ENCODE measurements at regions not wholly inside any gene's neighbourhood (a gene's known extent, or its start where the extent isn't known, plus 50 kb on each side); places are given as distances from the start of the nearest gene placed in this dataset.

GRCh38 chr12:19614601-19615383, 175.5 kb downstream of the AEBP2 start:
- no peak for TF ChIP-seq CTCF (IDR thresholded peaks at IDR 0.05)
- TF ChIP-seq POLR2AphosphoS5 (IDR thresholded peaks at IDR 0.05; ENCODE audit: insufficient read depth in 1 of 2, low read depth in 1 of 2), result no peak
- no peak for TF ChIP-seq POLR2A (IDR thresholded peaks at IDR 0.05)
- intact Hi-C loops (cut with DNase I), result no loop called here
- DNase-seq (ENCODE audit: extremely low spot score in 2 of 2), result no peak
- Histone ChIP-seq H3K9me3 (no peaks in the 10 kb centered on the region), H3K27ac (no peak overlapping the region), H3K4me3 (no peak overlapping the region), H3K27me3 (no peaks in the 10 kb centered on the region), H3K36me3 (no peaks in the 10 kb centered on the region), H3K4me1 (peaks cover 4% of the 10 kb centered on the region)

- Histone ChIP-seq H3K4me3 (no peak overlapping the region), H3K27me3 (no peaks in the 10 kb centered on the region), H3K4me1 (peaks cover 4% of the 10 kb centered on the region), H3K27ac (no peak overlapping the region), H3K9me3 (no peaks in the 10 kb centered on the region), H3K36me3 (no peaks in the 10 kb centered on the region)
- no peak for TF ChIP-seq CTCF (IDR thresholded peaks at IDR 0.05)
- TF ChIP-seq POLR2A (IDR thresholded peaks at IDR 0.05), result no peak
- TF ChIP-seq POLR2AphosphoS5 (IDR thresholded peaks at IDR 0.05; ENCODE audit: insufficient read depth in 1 of 2, low read depth in 1 of 2), result no peak
- no peak for DNase-seq (ENCODE audit: extremely low spot score in 2 of 2)
- intact Hi-C loops (cut with DNase I), result no loop called here
Measured at GRCh38 chr12:19615384-19615725, 176.1 kb downstream of the AEBP2 start.

- no peak overlapping the region for H3K27ac ChIP-seq
- intact Hi-C loops (cut with DNase I), result no loop called here
- no peaks in the 10 kb centered on the region for H3K36me3 ChIP-seq
- peaks cover 4% of the 10 kb centered on the region for H3K4me1 ChIP-seq
- H3K9me3 ChIP-seq, result no peaks in the 10 kb centered on the region
- no peak overlapping the region for H3K4me3 ChIP-seq
- TF ChIP-seq POLR2AphosphoS5 (IDR thresholded peaks at IDR 0.05; ENCODE audit: insufficient read depth in 1 of 2, low read depth in 1 of 2) (no peak), POLR2A (IDR thresholded peaks at IDR 0.05) (no peak), CTCF (IDR thresholded peaks at IDR 0.05) (no peak)
- no peak for DNase-seq (ENCODE audit: extremely low spot score in 2 of 2)
- no peaks in the 10 kb centered on the region for H3K27me3 ChIP-seq
Measured at GRCh38 chr12:19616781-19617180, 177.5 kb downstream of the AEBP2 start.

- Histone ChIP-seq H3K36me3 (no peaks in the 10 kb centered on the region), H3K4me3 (no peak overlapping the region), H3K27me3 (no peaks in the 10 kb centered on the region), H3K9me3 (no peaks in the 10 kb centered on the region), H3K4me1 (peaks cover 4% of the 10 kb centered on the region), H3K27ac (no peak overlapping the region)
- TF ChIP-seq CTCF (IDR thresholded peaks at IDR 0.05), result no peak
- no peak for TF ChIP-seq POLR2AphosphoS5 (IDR thresholded peaks at IDR 0.05; ENCODE audit: insufficient read depth in 1 of 2, low read depth in 1 of 2)
- TF ChIP-seq POLR2A (IDR thresholded peaks at IDR 0.05), result no peak
- no peak for DNase-seq (ENCODE audit: extremely low spot score in 2 of 2)
- intact Hi-C loops (cut with DNase I), result no loop called here
Measured at GRCh38 chr12:19620222-19620621, 180.9 kb downstream of the AEBP2 start.

GRCh38 chr12:19623751-19624399, 184.6 kb downstream of the AEBP2 start:
- H3K4me1 ChIP-seq, result no peaks in the 10 kb centered on the region
- TF ChIP-seq CTCF (IDR thresholded peaks at IDR 0.05), result no peak
- TF ChIP-seq POLR2AphosphoS5 (IDR thresholded peaks at IDR 0.05; ENCODE audit: insufficient read depth in 1 of 2, low read depth in 1 of 2), result no peak
- TF ChIP-seq POLR2A (IDR thresholded peaks at IDR 0.05), result no peak
- no peaks in the 10 kb centered on the region for H3K27me3 ChIP-seq
- H3K36me3 ChIP-seq, result no peaks in the 10 kb centered on the region
- intact Hi-C loops (cut with DNase I), result no loop called here
- H3K9me3 ChIP-seq, result no peaks in the 10 kb centered on the region
- no peak for DNase-seq (ENCODE audit: extremely low spot score in 2 of 2)
- no peak overlapping the region for H3K27ac ChIP-seq
- H3K4me3 ChIP-seq, result no peak overlapping the region
